DND-41 (cell line): ENCODE measurements at regions not wholly inside any gene's neighbourhood (a gene's known extent, or its start where the extent isn't known, plus 50 kb on each side); places are given as distances from the start of the nearest gene placed in this dataset.
"Not testable (repeated sequence)": the region's sequence is repeated elsewhere in the genome, so short reads cannot be mapped to it uniquely, and the experiment has no call there.

ENCODE experiments used
- ATAC-seq: fragments of 200-7000 bp; cut with Tn5 transposase; 3 replicates; pipeline ENCODE4 v1.9.1; 2021; ENCODE audit warnings: low read depth; ENCODE audit not compliant: insufficient read depth
- DNase-seq: peaks from one replicate; pipeline ENCODE4 v3.0.0-alpha.2; 2020
- H2AFZ ChIP-seq: 2 replicates; pipeline ENCODE4 v1.6.0; 2012; ENCODE audit warnings: low read depth, low read length
- H3K27ac ChIP-seq: 2 replicates; pipeline ENCODE4 v1.5.1; 2012; ENCODE audit warnings: low read length, inconsistent platforms
- H3K27me3 ChIP-seq: fragments of 200-600 bp; sonication (generic); 2 replicates; pipeline ENCODE4 v1.6.0; 2012; ENCODE audit warnings: low read length, mild to moderate bottlenecking, inconsistent platforms; ENCODE audit not compliant: insufficient read depth, poor library complexity
- H3K36me3 ChIP-seq: 2 replicates; pipeline ENCODE4 v1.5.1; 2012; ENCODE audit warnings: low read length, inconsistent platforms; ENCODE audit not compliant: insufficient read depth
- H3K4me1 ChIP-seq: 2 replicates; pipeline ENCODE4 v1.5.1; 2012; ENCODE audit warnings: mild to moderate bottlenecking, low read length; ENCODE audit not compliant: insufficient read depth
- H3K4me2 ChIP-seq: 2 replicates; pipeline ENCODE4 v1.6.0; 2012; ENCODE audit warnings: mild to moderate bottlenecking, moderate library complexity, low read length, inconsistent platforms; ENCODE audit not compliant: insufficient read depth
- H3K4me3 ChIP-seq, 2 experiments: fragments of 200-600 bp in 1 of 2; shearing (Covaris generic) in 1 of 2; 2 replicates each; pipeline ENCODE4 v1.5.1; 2012 to 2016; ENCODE audit warnings: inconsistent platforms in 2 of 2, low read length in 2 of 2, mild to moderate bottlenecking in 2 of 2, low read depth in 1 of 2, moderate library complexity in 1 of 2
- H3K79me2 ChIP-seq: 2 replicates; pipeline ENCODE4 v1.6.0; 2012; ENCODE audit warnings: low read length, inconsistent platforms; ENCODE audit not compliant: insufficient read depth
- H3K9ac ChIP-seq: 2 replicates; pipeline ENCODE4 v1.6.0; 2012; ENCODE audit warnings: low read depth, mild to moderate bottlenecking, inconsistent platforms, low read length, moderate library complexity
- H3K9me3 ChIP-seq: 2 replicates; pipeline ENCODE4 v1.5.1; 2012; ENCODE audit warnings: low read length, moderate library complexity, mild to moderate bottlenecking, inconsistent platforms; ENCODE audit not compliant: insufficient read depth, severe bottlenecking
- H4K20me1 ChIP-seq: 2 replicates; pipeline ENCODE4 v1.6.0; 2012; ENCODE audit warnings: low read length; ENCODE audit not compliant: insufficient read depth
- CTCF ChIP-seq: IDR thresholded peaks from 2 replicates; pipeline ENCODE4 v1.5.1; 2012; ENCODE audit warnings: borderline replicate concordance, low read length, moderate library complexity, mild to moderate bottlenecking; ENCODE audit not compliant: poor library complexity, severe bottlenecking; ENCODE audit errors: extremely low read depth
- EZH2 ChIP-seq: IDR thresholded peaks from 3 replicates; pipeline ENCODE4 v1.6.1; 2012; ENCODE audit warnings: borderline replicate concordance, low read depth, mild to moderate bottlenecking, moderate library complexity, low read length, inconsistent platforms; ENCODE audit not compliant: severe bottlenecking

- Histone ChIP-seq H3K4me1 (no peaks in the 10 kb centered on the region), H3K27me3 (no peaks in the 10 kb centered on the region), H4K20me1 (no peaks in the 10 kb centered on the region), H3K9ac (no peak overlapping the region), H3K9me3 (no peaks in the 10 kb centered on the region), H3K79me2 (no peaks in the 10 kb centered on the region), H3K36me3 (no peaks in the 10 kb centered on the region), H3K27ac (no peak overlapping the region), H3K4me2 (no peak overlapping the region), H2AFZ (no peak overlapping the region), H3K4me3 (no peak overlapping the region)
- TF ChIP-seq EZH2, result no peak
- no peak for TF ChIP-seq CTCF
- ATAC-seq (no peak), DNase-seq (no peak)
Measured at GRCh38 chr4:81675791-81676393, 204.2 kb upstream of the RASGEF1B start.

- DNase-seq (no peak), ATAC-seq (no peak)
- H4K20me1 ChIP-seq, result no peaks in the 10 kb centered on the region
Measured at GRCh38 chr4:81673961-81674360, 202.3 kb upstream of the RASGEF1B start.

GRCh38 chr4:81668328-81668727, 196.6 kb upstream of the RASGEF1B start:
- not testable (repeated sequence) for H2AFZ ChIP-seq, H3K79me2 ChIP-seq, H3K36me3 ChIP-seq, H3K4me1 ChIP-seq, H3K27me3 ChIP-seq, H3K27ac ChIP-seq, H3K9ac ChIP-seq, H4K20me1 ChIP-seq, H3K9me3 ChIP-seq, ATAC-seq, DNase-seq, H3K4me3 ChIP-seq, H3K4me2 ChIP-seq

More at GRCh38 chr4:81673961-81674360, 202.3 kb upstream of the RASGEF1B start:
- Histone ChIP-seq H3K79me2 (no peaks in the 10 kb centered on the region), H2AFZ (no peak overlapping the region), H3K27ac (no peak overlapping the region), H3K4me2 (no peak overlapping the region), H3K36me3 (no peaks in the 10 kb centered on the region), H3K27me3 (no peaks in the 10 kb centered on the region), H3K9ac (no peak overlapping the region), H3K4me3 (no peak overlapping the region), H3K9me3 (no peaks in the 10 kb centered on the region), H3K4me1 (no peaks in the 10 kb centered on the region)
- TF ChIP-seq EZH2 (no peak), CTCF (no peak)

- Histone ChIP-seq H2AFZ (no peak overlapping the region), H3K27me3 (no peaks in the 10 kb centered on the region), H3K4me1 (no peaks in the 10 kb centered on the region), H3K9me3 (no peaks in the 10 kb centered on the region), H3K4me3 (no peak overlapping the region), H3K36me3 (no peaks in the 10 kb centered on the region), H3K4me2 (no peak overlapping the region), H3K9ac (no peak overlapping the region), H4K20me1 (no peaks in the 10 kb centered on the region), H3K79me2 (no peaks in the 10 kb centered on the region), H3K27ac (no peak overlapping the region)
- no peak for DNase-seq
- TF ChIP-seq EZH2 (no peak), CTCF (no peak)
- ATAC-seq, result no peak
Measured at GRCh38 chr4:81667539-81667938, 195.8 kb upstream of the RASGEF1B start.
